HT-29 (cell line): ENCODE measurements at regions not wholly inside any gene's neighbourhood (a gene's known extent, or its start where the extent isn't known, plus 50 kb on each side); places are given as distances from the start of the nearest gene placed in this dataset.

Experiments
- DNase-seq: peaks from one replicate; pipeline ENCODE4 v3.0.0-alpha.2; 2015; ENCODE audit warnings: low spot score

DNA sequence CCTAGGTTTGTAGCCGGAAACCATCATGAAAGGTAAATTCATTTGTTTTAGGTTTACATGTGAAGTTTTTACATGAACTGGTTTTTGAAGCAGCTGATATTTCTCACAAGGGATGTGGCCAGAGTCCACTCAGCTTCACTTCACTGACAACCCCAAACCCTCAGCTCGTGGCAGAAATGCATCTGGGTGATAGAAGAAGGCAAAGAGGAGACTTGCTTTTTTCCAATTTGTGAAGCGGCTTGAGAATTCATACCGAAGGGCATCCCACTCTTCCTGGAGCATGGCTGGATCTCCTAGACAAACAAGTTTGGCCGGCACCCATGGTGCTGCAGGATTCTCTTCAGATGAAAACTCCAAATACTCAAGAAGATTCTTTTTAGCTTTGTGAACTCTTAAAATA is 392.8 kb upstream of the CNR1 start:
- no peak for DNase-seq

DNA sequence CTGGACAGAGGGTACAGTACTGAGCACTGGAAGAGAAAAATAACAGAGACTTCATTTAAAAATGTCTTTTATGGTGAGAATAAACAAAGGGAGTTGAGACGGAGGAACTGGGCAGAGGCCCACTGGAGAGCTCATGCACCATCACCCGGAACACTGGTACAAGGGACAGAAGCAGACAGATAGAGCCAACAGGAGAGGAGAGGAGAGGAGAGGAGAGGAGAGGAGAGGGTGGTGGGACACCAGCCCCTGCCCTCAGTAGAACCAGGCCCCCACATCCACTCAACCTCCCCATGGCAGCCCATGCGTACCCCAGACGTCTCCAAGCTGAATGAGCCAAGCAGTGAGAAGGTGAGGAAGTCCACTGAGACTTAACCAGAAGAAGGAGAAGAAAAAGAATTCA is 390.5 kb upstream of the CNR1 start:
- no peak for DNase-seq

DNA sequence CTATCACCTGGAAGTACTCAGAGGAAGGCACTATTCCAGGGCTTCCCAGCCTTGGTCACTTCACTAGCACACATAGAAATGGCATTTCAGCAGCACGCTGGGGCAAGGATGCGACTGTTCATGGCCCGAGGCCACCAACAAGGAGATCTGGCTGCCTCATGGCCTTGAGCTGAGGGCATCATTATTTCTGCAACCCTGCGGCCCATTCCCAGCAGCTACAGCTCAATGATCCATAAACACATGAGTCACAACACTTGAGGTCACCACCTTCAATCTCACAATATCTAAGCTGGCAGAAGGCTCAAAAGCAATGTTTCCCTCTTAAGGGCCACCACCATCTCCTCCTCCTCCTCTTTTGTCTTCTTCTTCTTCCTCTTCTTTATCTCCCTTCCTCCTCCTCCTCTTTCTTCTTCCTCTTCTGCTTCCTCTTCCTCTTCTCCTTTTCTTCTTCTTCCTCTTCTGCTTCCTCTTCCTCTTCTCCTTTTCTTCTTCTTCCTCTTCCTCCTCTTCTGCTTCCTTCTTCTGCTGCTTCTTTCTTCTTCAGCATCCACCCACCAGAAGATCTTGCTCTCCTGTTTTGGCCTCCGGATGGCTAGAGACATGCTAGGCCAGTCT is 382.9 kb upstream of the CNR1 start:
- DNase-seq, result no peak

DNA sequence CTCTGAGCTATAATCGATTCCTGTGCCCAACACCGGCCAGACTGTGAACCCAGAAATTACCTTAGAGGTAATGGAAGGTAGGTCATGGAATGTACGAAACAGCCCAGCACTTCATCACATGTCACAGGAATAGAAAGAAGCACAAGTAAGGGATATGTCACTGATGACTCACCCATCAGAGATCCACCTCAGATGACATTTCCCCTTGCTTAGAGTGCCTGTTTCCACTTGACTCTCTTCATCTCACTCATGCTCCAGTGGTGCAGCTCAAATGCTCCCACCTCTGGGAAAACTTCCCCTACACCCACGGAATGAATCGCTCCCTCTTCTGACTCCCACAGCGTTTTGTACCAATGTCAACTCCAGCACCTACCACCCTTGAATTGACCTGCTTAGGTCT is 381.6 kb upstream of the CNR1 start:
- DNase-seq, result no peak

DNA sequence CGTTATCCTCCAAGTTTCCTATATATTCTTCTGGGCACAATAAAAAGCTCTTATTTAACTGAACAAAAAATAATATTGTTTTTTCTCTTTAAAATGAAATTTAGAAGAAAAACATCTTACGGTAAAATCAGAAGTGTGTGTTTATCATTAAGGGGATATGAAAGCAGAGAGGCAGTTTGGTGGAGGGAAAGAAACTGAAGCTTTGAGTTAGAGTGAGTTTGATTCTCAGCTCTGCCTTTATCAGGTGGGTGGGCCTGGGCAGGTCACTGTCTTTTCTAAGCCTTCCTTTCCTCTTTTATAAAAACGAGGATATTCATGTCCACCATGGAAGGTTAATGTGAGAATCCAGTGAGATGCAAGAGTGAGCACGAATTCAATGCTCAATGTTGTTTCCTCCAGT is 379.8 kb upstream of the CNR1 start:
- no peak for DNase-seq

DNA sequence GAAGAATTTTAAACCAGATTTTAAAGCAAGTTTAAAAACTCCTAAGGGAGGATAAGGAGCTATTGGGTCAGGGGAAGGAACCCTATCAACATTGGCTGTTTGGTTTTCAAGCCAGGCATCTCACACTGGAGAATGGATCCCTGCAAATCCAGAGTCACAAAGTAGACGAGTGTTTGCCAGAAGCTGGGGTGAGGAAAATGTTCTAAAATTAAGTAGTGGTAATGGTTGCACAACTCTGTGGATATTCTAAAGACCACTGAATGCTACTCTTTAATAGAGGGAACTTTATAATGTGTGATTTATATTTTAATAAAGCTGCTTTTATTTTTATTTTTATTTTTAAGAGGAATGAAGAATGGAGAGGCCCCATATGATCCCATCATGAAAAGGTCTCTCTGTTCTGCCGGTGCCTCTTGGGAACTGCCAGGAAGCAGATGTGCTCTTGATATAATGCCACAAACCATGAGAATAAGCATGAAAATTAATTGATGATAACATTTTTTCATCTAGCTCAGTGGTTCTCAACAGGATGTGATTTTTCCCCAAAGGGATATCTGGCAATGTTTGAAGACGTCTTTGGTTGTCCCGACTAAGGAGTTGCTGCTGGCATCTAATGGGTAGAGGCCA is 379.0 kb upstream of the CNR1 start:
- no peak for DNase-seq

DNA sequence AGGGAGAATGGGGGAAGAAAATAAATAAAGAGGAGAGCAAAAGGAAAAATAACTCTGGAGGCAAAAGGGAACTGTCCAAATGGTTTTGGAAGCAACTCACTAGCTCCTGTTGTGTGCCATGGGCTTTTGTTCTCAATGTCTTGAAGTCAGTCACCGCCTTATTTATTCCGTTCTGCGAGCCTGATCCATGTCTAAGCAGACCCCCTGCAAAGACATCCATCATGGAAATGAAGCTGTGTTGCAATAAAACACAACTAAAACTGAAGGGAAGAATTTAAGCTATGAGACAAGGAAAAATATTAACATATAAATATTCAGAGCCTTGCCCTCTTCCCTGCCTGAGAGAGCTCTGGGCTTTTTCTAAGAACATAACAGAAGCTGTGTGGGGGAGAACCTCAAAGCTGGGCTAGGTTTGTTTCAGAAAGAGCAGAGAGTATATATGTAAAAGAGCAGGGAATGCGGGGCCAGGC is 373.2 kb upstream of the CNR1 start:
- no peak for DNase-seq

DNA sequence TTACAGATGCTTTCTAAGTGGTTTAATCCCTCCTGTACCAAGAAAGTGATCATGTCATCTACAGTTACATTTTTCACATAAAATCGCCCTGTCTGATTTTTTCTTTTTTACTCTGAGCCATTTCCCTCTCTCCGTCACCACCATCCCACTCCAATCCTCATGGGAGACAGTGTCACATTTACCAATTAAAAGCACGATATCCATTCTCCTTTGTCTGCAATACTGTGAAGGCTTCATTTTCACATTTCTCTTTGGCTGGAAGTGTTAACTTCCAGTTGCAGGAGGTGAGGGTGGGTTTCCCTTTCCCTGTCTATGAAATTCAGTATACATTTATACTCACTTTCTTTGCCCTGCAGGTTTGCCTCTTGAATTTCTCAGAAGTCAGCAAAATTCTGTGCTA is 372.7 kb upstream of the CNR1 start:
- no peak for DNase-seq

DNA sequence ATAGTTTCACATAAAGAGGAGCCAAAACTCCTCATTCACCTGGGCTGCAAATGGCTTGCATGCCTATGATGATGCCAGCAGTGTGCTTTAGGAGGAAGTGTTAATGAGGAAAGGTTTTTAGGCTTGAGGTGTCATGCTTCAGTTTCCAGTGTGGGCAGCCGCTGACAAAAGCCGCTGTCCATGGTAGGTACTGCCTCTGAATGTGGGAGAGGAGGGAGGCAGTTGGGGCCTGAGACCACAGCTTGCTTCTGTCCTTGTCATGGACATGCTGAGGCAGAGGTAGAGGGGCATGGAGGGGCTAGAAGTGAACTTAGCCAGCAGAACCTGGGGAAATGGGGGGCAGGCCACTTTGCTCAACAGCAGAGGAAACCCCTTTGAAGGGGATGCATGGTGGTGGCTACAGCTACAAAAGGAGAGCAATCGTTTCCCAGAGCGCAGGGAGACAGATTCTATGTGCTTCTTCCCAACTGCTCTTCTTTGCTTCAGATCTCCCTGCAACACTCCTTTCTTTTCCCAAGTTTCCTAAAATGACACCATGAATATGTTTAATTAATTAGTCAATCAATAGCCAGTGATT is 372.1 kb upstream of the CNR1 start:
- DNase-seq, result no peak

DNA sequence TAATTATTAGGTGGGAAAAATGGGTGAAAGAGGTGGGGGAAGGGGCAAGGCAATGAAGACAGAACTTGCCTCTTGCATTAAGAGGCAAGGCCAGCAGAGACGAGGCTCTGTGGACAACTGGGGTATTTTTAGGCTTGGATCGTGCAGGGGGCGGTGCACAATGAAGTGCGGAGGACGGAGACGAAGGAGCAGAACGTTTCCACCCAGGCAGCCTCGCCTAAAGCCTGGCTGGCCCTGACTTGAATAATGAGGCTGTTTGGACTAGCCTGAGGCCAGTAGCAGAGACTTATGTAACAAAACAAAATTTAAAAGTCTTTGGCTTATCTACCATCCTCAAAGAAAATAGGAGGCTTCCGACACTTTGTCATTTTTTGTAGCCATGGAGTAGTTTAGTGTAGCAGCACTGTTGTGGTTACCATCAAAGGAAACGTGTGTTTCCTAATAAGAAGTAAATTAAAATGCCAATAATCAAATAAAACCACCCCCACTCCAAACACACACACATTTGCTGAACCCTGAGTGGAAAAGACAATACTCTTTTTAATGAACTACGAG is 370.0 kb upstream of the CNR1 start:
- no peak for DNase-seq

DNA sequence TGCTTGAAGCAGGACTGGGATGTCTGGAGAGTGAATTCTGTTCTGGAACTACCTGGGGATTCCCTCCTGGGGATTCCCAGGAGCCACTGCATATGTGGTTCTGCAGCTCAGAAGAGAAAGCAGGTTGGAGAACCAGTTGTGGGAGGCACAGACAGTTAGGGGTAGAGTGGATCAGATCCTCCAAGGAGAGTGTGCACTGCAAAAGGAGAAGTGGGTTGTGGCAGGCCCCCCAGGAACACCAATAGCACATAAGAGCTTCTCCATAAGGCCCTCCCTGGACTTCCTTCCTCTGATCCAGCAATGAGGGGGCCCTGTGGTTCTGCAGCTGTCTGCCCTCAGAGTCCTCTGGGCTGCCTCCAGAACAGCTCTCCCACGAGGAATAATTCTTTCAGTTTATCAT is 369.2 kb upstream of the CNR1 start:
- no peak for DNase-seq

DNA sequence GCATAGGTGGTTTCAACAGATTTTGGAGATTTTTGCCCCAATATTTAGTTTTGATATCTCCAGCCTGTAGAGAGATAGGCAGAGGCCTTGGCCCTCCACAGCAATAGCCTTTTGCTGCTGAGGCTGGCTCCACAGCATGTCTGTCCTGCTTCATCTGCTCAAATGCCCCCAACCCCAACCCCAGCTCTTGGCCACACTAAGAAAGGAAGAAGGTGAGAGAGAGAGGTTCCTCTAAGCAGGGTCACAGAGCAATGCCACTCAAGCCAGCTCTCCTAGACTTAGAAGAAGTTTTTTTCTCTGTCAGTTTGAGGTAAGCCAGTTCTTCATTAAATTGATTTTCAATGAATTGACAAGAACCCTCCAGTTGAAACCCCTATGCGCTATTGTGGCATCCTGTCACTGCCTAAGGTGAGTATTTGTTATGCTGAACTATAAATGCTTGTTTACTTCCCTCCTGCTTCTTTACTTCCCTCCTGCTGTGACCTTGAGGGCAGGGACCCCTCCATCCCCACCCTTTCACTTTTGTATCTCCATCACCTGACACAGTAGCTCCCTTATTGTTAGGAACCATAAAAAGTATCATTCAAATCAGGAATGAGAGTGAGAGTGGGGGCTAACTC is 366.2 kb upstream of the CNR1 start:
- DNase-seq, result no peak

DNA sequence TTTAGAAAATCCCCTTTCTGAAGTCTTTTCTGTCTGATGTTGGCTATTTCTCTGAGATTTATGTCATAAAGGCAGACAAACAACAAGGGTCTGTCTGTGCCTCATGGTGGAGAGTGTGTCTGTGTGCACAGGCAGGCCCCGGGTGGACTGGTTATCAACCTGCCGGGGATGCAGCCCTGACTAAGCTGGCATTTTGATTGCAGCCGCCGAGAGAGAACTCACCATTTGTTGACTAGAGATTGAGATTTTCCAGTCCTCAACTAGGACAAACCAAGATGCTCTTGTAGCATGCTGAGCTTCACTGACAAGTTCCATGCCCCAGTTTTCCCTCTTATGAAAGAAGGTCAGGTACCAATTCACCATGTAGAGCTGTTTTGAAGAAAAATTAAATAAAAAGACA is 363.6 kb upstream of the CNR1 start:
- DNase-seq, result no peak

DNA sequence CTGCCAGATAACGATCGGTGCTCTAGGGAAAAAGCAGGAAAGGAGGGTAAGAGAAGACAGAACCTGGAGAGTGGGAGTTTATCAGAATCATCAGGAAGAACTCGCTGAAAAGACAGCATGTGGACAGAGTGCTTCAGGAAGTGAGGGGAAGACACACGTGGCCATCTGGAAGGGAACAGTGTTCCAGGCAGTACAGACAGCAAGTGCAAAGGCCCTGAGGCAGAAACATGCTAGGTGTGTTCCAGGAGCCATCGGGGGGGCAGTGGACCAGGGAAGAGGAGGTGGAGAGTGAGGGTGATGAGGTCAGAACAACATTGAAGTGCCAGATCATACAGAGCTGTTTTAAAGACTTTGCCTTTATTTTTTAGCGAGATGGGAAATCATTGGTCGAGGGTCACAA is 354.3 kb upstream of the CNR1 start:
- no peak for DNase-seq

DNA sequence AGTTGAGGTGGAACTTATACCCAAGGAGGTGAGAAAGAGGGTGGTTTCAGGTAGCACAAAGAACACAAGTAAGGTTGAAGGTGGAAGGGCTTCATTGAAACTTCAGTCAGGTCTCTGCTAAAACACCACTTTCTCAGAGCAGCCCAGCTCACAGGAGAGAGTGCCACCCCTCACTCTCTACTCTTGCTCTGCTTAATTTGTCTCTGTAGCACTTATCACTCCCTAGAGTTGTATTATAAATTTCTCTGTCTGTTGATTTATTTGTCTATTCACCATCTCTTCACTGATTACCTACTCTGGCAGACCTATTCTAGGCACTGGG is 353.8 kb upstream of the CNR1 start:
- no peak for DNase-seq

DNA sequence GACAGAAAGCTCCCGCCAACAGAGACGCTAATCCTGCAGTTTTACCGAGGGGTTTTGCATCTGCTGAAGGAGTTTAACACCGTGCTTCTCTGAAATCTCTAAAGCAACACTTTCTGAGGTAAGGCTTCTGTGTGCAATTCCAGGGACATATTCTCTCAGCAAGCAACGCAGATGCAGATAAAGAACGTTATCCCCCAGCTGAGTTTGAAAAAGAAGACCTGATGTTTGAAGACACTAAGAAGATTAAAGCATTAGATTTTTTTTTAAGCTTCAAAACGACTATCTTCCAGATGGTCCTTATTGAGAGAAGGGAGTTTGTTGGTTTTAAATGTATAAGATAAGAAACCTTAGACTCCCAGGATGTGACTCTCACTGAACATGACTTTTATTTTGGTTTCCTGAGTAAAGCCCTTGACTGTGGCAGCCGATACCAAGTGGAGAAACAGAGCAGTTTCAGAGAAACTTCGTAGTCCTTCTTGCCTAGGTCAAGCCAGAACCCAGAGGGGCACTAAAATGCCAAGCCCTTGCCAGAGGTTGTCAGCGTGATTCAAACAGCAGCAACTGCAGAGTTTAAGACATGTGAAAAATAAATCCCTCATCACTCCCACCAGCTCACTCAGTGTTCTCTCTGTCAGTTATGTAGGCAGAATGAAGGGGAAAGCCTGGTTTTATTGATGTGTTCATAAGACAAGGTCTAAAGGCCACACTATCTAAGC is 353.3 kb upstream of the CNR1 start:
- DNase-seq, result no peak

DNA sequence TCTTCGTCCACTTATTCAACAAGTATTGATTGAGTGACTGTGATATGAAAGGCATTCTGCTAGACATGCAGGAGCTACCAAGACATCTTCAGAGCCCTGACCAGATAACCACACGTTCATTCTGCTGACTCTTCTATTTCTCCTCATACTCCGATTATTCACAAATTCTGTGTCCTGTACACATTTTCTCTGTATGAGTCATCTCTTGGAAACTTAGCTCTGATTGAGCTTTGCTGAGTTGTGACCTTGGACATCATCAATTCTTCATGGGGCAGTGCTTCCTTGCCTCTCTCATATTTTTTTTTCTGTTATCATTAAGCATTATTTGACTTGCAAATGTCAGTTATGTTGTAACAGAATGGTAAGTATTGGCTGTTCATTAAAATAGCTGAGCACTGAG is 351.6 kb upstream of the CNR1 start:
- DNase-seq, result no peak

DNA sequence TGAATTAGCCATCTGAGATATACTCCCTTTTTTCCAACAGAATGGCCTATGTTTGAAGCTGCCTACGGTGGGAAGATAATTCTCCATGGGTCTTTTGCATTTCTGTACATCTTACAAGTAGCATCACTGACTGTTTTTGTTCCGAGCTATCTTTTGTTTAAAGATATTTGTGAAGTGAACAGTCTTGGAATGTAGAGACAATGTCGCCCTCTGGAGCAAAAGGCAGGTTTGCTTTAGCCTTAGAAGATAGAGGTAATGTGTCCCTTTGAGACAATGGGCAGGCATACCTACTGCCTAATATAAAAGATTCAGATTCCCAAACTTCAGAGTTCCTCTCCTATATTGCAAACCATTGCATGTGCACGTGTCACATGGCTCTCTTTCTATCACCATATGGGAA is 347.8 kb upstream of the CNR1 start:
- DNase-seq, result no peak

DNA sequence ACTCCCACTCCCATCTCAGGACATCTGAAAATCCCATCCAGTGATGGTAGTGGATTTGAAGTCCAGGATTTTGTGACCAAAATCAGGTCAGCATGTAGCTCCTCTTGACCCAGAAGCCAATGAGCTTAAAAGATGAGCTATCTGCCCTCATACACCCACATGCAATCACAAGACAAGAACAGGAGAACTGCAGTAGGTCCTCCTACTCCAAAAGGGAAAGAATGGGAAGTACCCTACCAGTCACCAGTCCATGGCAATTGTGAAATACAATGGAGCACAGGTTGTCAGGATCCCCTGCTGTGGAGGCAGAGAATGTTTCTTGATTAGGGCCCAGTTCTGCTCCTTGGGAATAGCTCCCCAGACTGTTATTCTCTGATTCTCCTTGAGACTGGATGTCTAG is 347.3 kb upstream of the CNR1 start:
- DNase-seq, result no peak

DNA sequence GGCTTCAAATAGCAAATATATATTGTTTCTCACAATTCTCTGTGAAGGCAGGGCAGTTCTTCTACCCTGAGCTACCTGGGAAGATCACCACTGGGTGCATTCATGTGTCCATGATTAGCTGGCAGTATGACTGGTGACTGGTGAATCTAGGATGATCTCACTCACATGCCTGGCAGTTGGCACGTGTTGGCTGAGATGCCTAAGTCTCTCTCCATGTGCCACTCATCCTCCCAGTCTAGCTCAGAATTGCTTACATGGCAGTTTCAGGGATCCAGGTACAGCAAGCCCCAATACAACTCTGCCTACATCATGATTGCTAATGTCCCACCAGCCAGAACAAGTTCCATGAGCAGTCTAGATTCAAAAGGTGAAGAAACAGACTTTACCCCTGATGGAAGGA is 346.8 kb upstream of the CNR1 start:
- no peak for DNase-seq

DNA sequence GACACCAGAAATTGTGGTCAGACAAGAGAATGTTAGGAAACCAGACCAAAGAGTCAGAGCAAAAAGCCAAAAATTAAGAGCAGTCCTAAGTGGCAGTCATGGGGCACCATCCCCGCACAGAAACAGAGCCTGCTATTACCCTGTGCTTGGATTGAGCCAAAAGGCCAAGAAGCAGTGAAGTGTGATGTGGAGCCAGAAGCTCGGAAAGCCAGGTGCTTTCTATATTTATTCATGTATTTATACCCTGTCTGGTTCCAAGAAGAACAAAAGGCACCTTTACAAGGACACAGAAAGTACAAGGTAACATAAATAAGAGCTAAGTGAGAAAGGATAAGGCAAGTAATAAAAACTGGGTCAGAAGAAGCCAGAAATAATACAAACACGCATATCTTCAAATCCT is 336.2 kb upstream of the CNR1 start:
- no peak for DNase-seq
